Pancreas (tissue), 10 donors: ENCODE measurements at regions not wholly inside any gene's neighbourhood (a gene's known extent, or its start where the extent isn't known, plus 50 kb on each side); places are given as distances from the start of the nearest gene placed in this dataset.

ENCODE experiments used
- ATAC-seq, 4 donors: fragments of 200-7000 bp; cut with Tn5 transposase; one replicate each; pipeline versions ENCODE4 v1.8.0 to v1.9.1; 2020; ENCODE audit warnings: mild to moderate bottlenecking in 4 of 4, moderate library complexity in 4 of 4
- DNase-seq, 6 donors: peaks; one replicate each; pipeline ENCODE4 v3.0.0-alpha.2; 2020
- FAIRE-seq: peaks from 2 replicates; lab custom pipeline; 2012; peaks lifted over from hg19 to GRCh38; lab: Jason Lieb, UNC
- H3K27ac ChIP-seq, 4 donors: fragments of 200-600 bp; sonication (generic); 1 replicate in 3 of 4; 2 replicates in 1 of 4; pipeline versions ENCODE4 v1.5.0 to v1.8.0; 2020
- H3K27me3 ChIP-seq, 4 donors: fragments of 200-600 bp; one replicate each; pipeline ENCODE4 v1.8.0; 2021
- H3K36me3 ChIP-seq, 3 donors: fragments of 200-600 bp; sonication (generic) in 1 of 3; one replicate each; pipeline versions ENCODE4 v1.5.0 to v1.8.0; 2020 to 2021
- H3K4me1 ChIP-seq, 3 donors: fragments of 200-600 bp; one replicate each; pipeline ENCODE4 v1.8.0; 2021
- H3K4me3 ChIP-seq, 4 donors: fragments of 200-600 bp; sonication (generic) in 2 of 4; one replicate each; pipeline versions ENCODE4 v1.5.0 to v1.8.0; 2020 to 2021
- H3K9me3 ChIP-seq, 4 donors: fragments of 200-600 bp; one replicate each; pipeline ENCODE4 v1.8.0; 2021
- CTCF ChIP-seq, 4 donors: fragments of 200-600 bp; sonication (generic) in 3 of 4; IDR thresholded peaks; one replicate each; pipeline versions ENCODE4 v1.5.0 to v1.8.0; 2021; ENCODE audit warnings: antibody characterized with exemption in 4 of 4
- WGBS, 2 donors: extraction: QIAGEN DNeasy Blood & Tissue Kit; methylation state at CpG; one replicate each; pipeline ENCODE4 v1.1.7; 2013; 5-methylcytosine and 5-hydroxymethylcytosine counted together
- intact Hi-C, 3 donors: fragments of 100-400 bp; cut with DNase I; formaldehyde crosslinking; loops; one replicate each; pipeline versions ENCODE4 v1.11.1 to v1.14.2; 2022
- donor health status: healthy with polysubstance abuse.
- donor health status: DM: no; HTN: no; CAD: no; lungs with moderate emphysema.
- donor health status: DM: no; HTN: no; CAD: no.
- donor health status: control.
- donor health status: control.
- donor health status: Bipolar disorder and iron deficiency.
- donor health status: DM: yes; HTN: yes; CAD: no.
- donor health status: DM: no; HTN: no; CAD: no.
- donor health status: DM: no; HTN: no; CAD: no.
- donor health status: DM: yes; HTN: yes; CAD: no.

DNA sequence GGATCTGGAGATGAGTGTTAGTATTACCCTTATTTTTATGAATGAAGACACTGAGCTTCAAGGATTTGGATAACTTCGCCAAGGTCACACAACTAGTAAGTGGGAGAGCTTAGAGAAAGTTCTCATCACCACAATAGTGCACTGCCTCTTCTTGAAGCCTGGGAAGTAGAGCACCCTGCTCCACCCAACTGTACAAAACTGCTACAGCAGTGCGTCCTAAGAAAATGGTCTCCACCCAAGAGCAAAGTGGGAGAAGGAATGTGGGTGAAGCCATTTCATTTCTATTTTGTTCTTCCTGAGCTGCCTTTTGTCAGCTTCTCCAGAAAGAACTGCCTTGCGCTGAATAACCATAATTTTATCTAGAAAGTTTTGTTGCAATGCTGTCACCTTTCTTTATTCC lies 403.9 kb upstream of the FAT3 start:
- TF ChIP-seq CTCF (IDR thresholded peaks at IDR 0.05), result no peak
- H3K27me3 ChIP-seq, result no peaks in the 10 kb centered on the region
- no peak for ATAC-seq
- intact Hi-C loops, result no loop called here
- no peaks in the 10 kb centered on the region for H3K4me1 ChIP-seq
- DNase-seq, result no peak
- no peaks in the 10 kb centered on the region for H3K36me3 ChIP-seq
- no peak overlapping the region for H3K4me3 ChIP-seq
- no peaks in the 10 kb centered on the region for H3K9me3 ChIP-seq
- H3K27ac ChIP-seq, result no peak overlapping the region
- whole genome bisulfite sequencing, 2 donors, result 81 to 88% methylated on average over 3 of the region's 3 CpGs
- FAIRE-seq, result no peak

- no peaks in the 10 kb centered on the region for H3K27me3 ChIP-seq
- 71 to 79% methylated on average over 1 of the region's 1 CpG for WGBS, 2 donors
- no peak for TF ChIP-seq CTCF (IDR thresholded peaks at IDR 0.05)
These were observed 404.8 kb upstream of the FAT3 start for GRCh38 chr11:91819777-91820176.

GRCh38 chr11:91819195-91819594 lies 405.4 kb upstream of the FAT3 start:
- ATAC-seq (no peak), DNase-seq (no peak), FAIRE-seq (no peak)
- H3K27ac ChIP-seq, result no peak overlapping the region
- H3K4me3 ChIP-seq, result no peak overlapping the region
- no peak for TF ChIP-seq CTCF (IDR thresholded peaks at IDR 0.05)
- H3K9me3 ChIP-seq, result no peaks in the 10 kb centered on the region
- H3K27me3 ChIP-seq, result no peaks in the 10 kb centered on the region
- no peaks in the 10 kb centered on the region for H3K4me1 ChIP-seq
- intact Hi-C loops, result no loop called here
- WGBS, 2 donors, result 61 to 68% methylated on average over 2 of the region's 2 CpGs
- H3K36me3 ChIP-seq, result no peaks in the 10 kb centered on the region

More at GRCh38 chr11:91819777-91820176, 404.8 kb upstream of the FAT3 start:
- ATAC-seq, result no peak
- no peak for FAIRE-seq
- intact Hi-C loops, result no loop called here
- no peak overlapping the region for H3K27ac ChIP-seq
- no peak for DNase-seq
- no peaks in the 10 kb centered on the region for H3K4me1 ChIP-seq
- H3K36me3 ChIP-seq, result no peaks in the 10 kb centered on the region
- H3K4me3 ChIP-seq, result no peak overlapping the region
- H3K9me3 ChIP-seq, result no peaks in the 10 kb centered on the region

DNA sequence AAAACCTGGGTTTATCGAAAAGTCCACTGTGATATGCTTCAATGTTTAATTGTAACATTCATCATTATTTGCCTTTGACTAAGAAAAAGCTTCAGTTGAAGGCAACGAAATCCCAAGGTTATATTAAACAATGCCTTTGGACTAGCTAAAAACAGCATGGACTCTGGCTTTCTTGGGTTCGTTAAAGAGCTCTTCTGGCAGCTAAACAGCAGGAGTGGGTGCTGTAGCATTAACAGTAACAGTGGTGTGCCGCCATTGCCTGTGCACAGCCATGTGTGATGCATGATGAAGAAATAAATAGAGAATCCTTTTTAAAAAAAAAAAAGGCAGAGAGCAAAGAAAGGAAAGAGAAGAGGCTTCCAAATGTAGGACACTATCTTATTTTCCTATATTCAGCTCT lies 406.6 kb upstream of the FAT3 start:
- no peaks in the 10 kb centered on the region for H3K4me1 ChIP-seq
- H3K4me3 ChIP-seq, result no peak overlapping the region
- H3K36me3 ChIP-seq, result no peaks in the 10 kb centered on the region
- no peaks in the 10 kb centered on the region for H3K27me3 ChIP-seq
- ATAC-seq (no peak), FAIRE-seq (no peak), DNase-seq (no peak)
- no peaks in the 10 kb centered on the region for H3K9me3 ChIP-seq
- no peak overlapping the region for H3K27ac ChIP-seq
- 47 to 50% methylated on average over 4 of the region's 4 CpGs for WGBS, 2 donors
- TF ChIP-seq CTCF (IDR thresholded peaks at IDR 0.05), result no peak
- intact Hi-C loops, result no loop called here

DNA sequence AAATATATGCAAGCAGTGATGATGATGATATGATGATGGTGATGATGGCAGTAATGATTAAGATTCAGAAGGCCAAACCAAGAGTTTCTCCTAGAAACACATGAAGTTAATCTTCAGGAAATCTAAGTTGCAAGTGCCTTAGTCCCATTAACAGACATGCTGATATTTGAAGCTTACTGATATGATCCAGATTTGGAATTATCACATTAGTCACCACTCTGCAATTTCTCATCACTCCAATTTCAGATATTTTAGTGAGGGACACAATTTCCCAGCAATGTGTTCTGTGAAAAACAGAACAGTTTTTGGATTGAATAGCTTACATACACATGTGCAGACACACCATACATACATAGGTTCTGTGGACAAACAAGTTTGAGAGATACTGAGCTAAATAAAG lies 411.4 kb upstream of the FAT3 start:
- H3K4me3 ChIP-seq, result no peak overlapping the region
- no peak for FAIRE-seq
- intact Hi-C loops, result no loop called here
- TF ChIP-seq CTCF (IDR thresholded peaks at IDR 0.05), result no peak
- no peaks in the 10 kb centered on the region for H3K4me1 ChIP-seq
- H3K27me3 ChIP-seq, result no peaks in the 10 kb centered on the region
- H3K36me3 ChIP-seq, result no peaks in the 10 kb centered on the region
- no peaks in the 10 kb centered on the region for H3K9me3 ChIP-seq
- H3K27ac ChIP-seq, result no peak overlapping the region
- no peak for DNase-seq
- ATAC-seq, result no peak
